Right cardiac atrium (tissue), 5 donors: ENCODE measurements at regions not wholly inside any gene's neighbourhood (a gene's known extent, or its start where the extent isn't known, plus 50 kb on each side); places are given as distances from the start of the nearest gene placed in this dataset.

Source experiments
- ATAC-seq, 2 donors: fragments of 200-7000 bp; cut with Tn5 transposase; one replicate each; pipeline versions ENCODE4 v1.8.0 to v1.9.1; 2020; ENCODE audit warnings: moderate library complexity in 2 of 2, mild to moderate bottlenecking in 1 of 2
- DNase-seq, 3 donors: peaks; one replicate each; pipeline ENCODE4 v3.0.0-alpha.2; 2020
- H3K27ac ChIP-seq: one replicate; pipeline ENCODE4 v1.5.1; 2013; ENCODE audit warnings: mild to moderate bottlenecking, low read length, control low read depth, moderate library complexity
- H3K27me3 ChIP-seq: one replicate; pipeline ENCODE4 v1.6.1; 2013; ENCODE audit not compliant: control insufficient read depth, insufficient read depth
- H3K4me1 ChIP-seq: one replicate; pipeline ENCODE4 v1.6.1; 2013; ENCODE audit warnings: low read length; ENCODE audit not compliant: control insufficient read depth, insufficient read depth
- H3K4me3 ChIP-seq: one replicate; pipeline ENCODE4 v1.5.1; 2013; ENCODE audit warnings: low read length, control low read depth
- H3K9me3 ChIP-seq: one replicate; pipeline ENCODE4 v1.6.1; 2013; ENCODE audit warnings: low read length; ENCODE audit not compliant: control insufficient read depth
- WGBS: extraction: QIAGEN DNeasy Blood & Tissue Kit; methylation state at CpG from one replicate; pipeline ENCODE4 v1.1.7; 2013; 5-methylcytosine and 5-hydroxymethylcytosine counted together
- intact Hi-C, 4 donors: fragments of 100-400 bp; cut with DNase I; formaldehyde crosslinking; loops; one replicate each; pipeline versions ENCODE4 v1.11.0 to v1.14.0; 2022 to 2023
- donor health status: healthy with polysubstance abuse.
- donor health status: DM: no; HTN: yes; CAD: no.
- donor health status: DM: no; HTN: no; CAD: no.
- donor health status: DM: no; HTN: yes; CAD: no; lungs with severe emphysema.
- donor health status: DM: yes; HTN: yes; CAD: no.

GRCh38 chr1:166353213-166353612, 186.4 kb upstream of the FAM78B start:
- Histone ChIP-seq H3K9me3 (no peaks in the 10 kb centered on the region), H3K4me1 (no peaks in the 10 kb centered on the region), H3K27ac (no peak overlapping the region), H3K4me3 (no peak overlapping the region), H3K27me3 (no peaks in the 10 kb centered on the region)
- DNase-seq (no peak), ATAC-seq (no peak)
- intact Hi-C loops: no loop called here
- 88% methylated on average over 3 of the region's 3 CpGs for WGBS

- no peak for DNase-seq
- no peaks in the 10 kb centered on the region for H3K4me1 ChIP-seq
- H3K27me3 ChIP-seq: no peaks in the 10 kb centered on the region
- H3K4me3 ChIP-seq: no peak overlapping the region
- WGBS: 57% methylated on average over 4 of the region's 4 CpGs
- ATAC-seq: no peak
- no peaks in the 10 kb centered on the region for H3K9me3 ChIP-seq
- intact Hi-C loops: no loop called here
- no peak overlapping the region for H3K27ac ChIP-seq
Measured at GRCh38 chr1:166354406-166354805, 187.6 kb upstream of the FAM78B start.

GRCh38 chr1:166365081-166365480, 198.3 kb upstream of the FAM78B start:
- peaks cover 3% of the 10 kb centered on the region for H3K27me3 ChIP-seq
- no peak for ATAC-seq
- no peak overlapping the region for H3K27ac ChIP-seq
- H3K4me3 ChIP-seq: no peak overlapping the region
- WGBS: 63% methylated on average over 4 of the region's 4 CpGs
- intact Hi-C loops: no loop called here
- DNase-seq: no peak
- H3K9me3 ChIP-seq: no peaks in the 10 kb centered on the region
- no peaks in the 10 kb centered on the region for H3K4me1 ChIP-seq

GRCh38 chr1:166368030-166368429, 201.2 kb upstream of the FAM78B start:
- Histone ChIP-seq H3K4me1 (no peaks in the 10 kb centered on the region), H3K9me3 (no peaks in the 10 kb centered on the region), H3K4me3 (no peak overlapping the region), H3K27me3 (no peaks in the 10 kb centered on the region), H3K27ac (no peak overlapping the region)
- ATAC-seq: no peak
- DNase-seq: no peak
- intact Hi-C loops: no loop called here
- 55% methylated on average over 3 of the region's 3 CpGs for WGBS

- H3K27me3 ChIP-seq: no peaks in the 10 kb centered on the region
- ATAC-seq (no peak), DNase-seq (no peak)
- 71% methylated on average over 4 of the region's 4 CpGs for WGBS
- H3K9me3 ChIP-seq: no peaks in the 10 kb centered on the region
- peaks cover 3% of the 10 kb centered on the region for H3K4me1 ChIP-seq
- intact Hi-C loops: no loop called here
- H3K4me3 ChIP-seq: no peak overlapping the region
- no peak overlapping the region for H3K27ac ChIP-seq
Measured at GRCh38 chr1:166377896-166378295, 211.1 kb upstream of the FAM78B start.

GRCh38 chr1:166378805-166379204, 212.0 kb upstream of the FAM78B start:
- intact Hi-C loops: no loop called here
- ATAC-seq: peak in 1 of 2 donors; percentile 31

GRCh38 chr1:166379447-166379846, 212.6 kb upstream of the FAM78B start:
- Histone ChIP-seq H3K9me3 (no peaks in the 10 kb centered on the region), H3K27me3 (no peaks in the 10 kb centered on the region), H3K27ac (peak overlapping the region; percentile 71), H3K4me1 (peaks cover 3% of the 10 kb centered on the region), H3K4me3 (no peak overlapping the region)
- DNase-seq: peak; percentile 21 to 52 (median 40)
- peak; percentile 87 to 90 for ATAC-seq
- 63% methylated on average over 2 of the region's 2 CpGs for WGBS
- intact Hi-C loops: no loop called here

More at GRCh38 chr1:166378805-166379204, 212.0 kb upstream of the FAM78B start:
- Histone ChIP-seq H3K27me3 (no peaks in the 10 kb centered on the region), H3K27ac (peak overlapping the region; percentile 77), H3K4me1 (peaks cover 3% of the 10 kb centered on the region), H3K4me3 (no peak overlapping the region), H3K9me3 (no peaks in the 10 kb centered on the region)
- DNase-seq: no peak
- 57% methylated on average over 4 of the region's 4 CpGs for WGBS

GRCh38 chr1:166383137-166383536, 216.3 kb upstream of the FAM78B start:
- no peak for DNase-seq
- WGBS: 67% methylated on average over 2 of the region's 2 CpGs
- intact Hi-C loops: no loop called here

GRCh38 chr1:166383635-166384346, 217.0 kb upstream of the FAM78B start:
- no peak overlapping the region for H3K4me3 ChIP-seq
- no peaks in the 10 kb centered on the region for H3K27me3 ChIP-seq
- DNase-seq (no peak), ATAC-seq (no peak)
- H3K9me3 ChIP-seq: no peaks in the 10 kb centered on the region
- 48% methylated on average over 9 of the region's 9 CpGs for WGBS
- no peak overlapping the region for H3K27ac ChIP-seq
- intact Hi-C loops: no loop called here
- peaks cover 3% of the 10 kb centered on the region for H3K4me1 ChIP-seq

More at GRCh38 chr1:166383137-166383536, 216.3 kb upstream of the FAM78B start:
- Histone ChIP-seq H3K4me3 (no peak overlapping the region), H3K4me1 (peaks cover 3% of the 10 kb centered on the region), H3K27me3 (no peaks in the 10 kb centered on the region), H3K9me3 (no peaks in the 10 kb centered on the region), H3K27ac (no peak overlapping the region)
- no peak for ATAC-seq

GRCh38 chr1:166384948-166385347, 218.1 kb upstream of the FAM78B start:
- 32% methylated on average over 7 of the region's 7 CpGs for WGBS
- DNase-seq: no peak
- Histone ChIP-seq H3K4me1 (no peaks in the 10 kb centered on the region), H3K4me3 (no peak overlapping the region), H3K9me3 (no peaks in the 10 kb centered on the region), H3K27me3 (no peaks in the 10 kb centered on the region), H3K27ac (no peak overlapping the region)
- intact Hi-C loops: no loop called here
- peak; percentile 14 to 24 for ATAC-seq

GRCh38 chr1:166390366-166391033, 223.7 kb upstream of the FAM78B start:
- H3K4me1 ChIP-seq: no peaks in the 10 kb centered on the region
- H3K27ac ChIP-seq: no peak overlapping the region
- no peaks in the 10 kb centered on the region for H3K9me3 ChIP-seq
- ATAC-seq (no peak), DNase-seq (no peak)
- no peak overlapping the region for H3K4me3 ChIP-seq
- no peaks in the 10 kb centered on the region for H3K27me3 ChIP-seq
- intact Hi-C loops: no loop called here
- WGBS: 38% methylated on average over 2 of the region's 2 CpGs
